GM23248 (cell line): ENCODE measurements at regions not wholly inside any gene's neighbourhood (a gene's known extent, or its start where the extent isn't known, plus 50 kb on each side); places are given as distances from the start of the nearest gene placed in this dataset.

Experiments
- EZH2 ChIP-seq: fragments of 200-600 bp; sonication (generic); IDR thresholded peaks from 2 replicates; pipeline ENCODE4 v1.6.1; 2018; ENCODE audit warnings: antibody characterized with exemption, mild to moderate bottlenecking; ENCODE audit not compliant: insufficient read depth, poor library complexity, severe bottlenecking
- EZH2phosphoT487 ChIP-seq: fragments of 200-600 bp; sonication (generic); IDR thresholded peaks from 2 replicates; pipeline ENCODE4 v1.6.1; 2018; ENCODE audit warnings: antibody characterized with exemption, moderate library complexity, mild to moderate bottlenecking, low read depth; ENCODE audit not compliant: insufficient read depth

DNA sequence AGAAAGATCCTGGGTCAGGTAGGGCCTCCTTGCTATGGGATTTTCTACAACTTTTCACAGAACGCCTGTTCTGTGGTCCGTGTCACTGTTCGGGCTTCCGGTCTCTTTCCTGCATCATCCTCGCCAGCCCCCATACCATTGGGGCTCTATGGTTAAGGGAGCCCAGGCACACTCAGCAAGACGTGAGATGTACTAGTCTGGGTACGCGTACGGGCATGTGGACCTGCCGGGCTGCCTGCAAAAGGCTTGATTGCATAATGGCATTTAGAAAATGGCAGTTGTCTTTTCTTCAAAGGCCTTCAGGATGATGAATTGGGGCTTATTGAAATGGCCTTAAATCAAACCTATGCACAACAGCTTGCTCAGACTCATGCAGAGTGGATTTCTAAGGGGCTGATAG is 86.7 kb downstream of the CNGA2 start:
- TF ChIP-seq EZH2phosphoT487 (no peak), EZH2 (no peak)
